K562 (cell line): ENCODE measurements at regions not wholly inside any gene's neighbourhood (a gene's known extent, or its start where the extent isn't known, plus 50 kb on each side); places are given as distances from the start of the nearest gene placed in this dataset.

Experiments used
- MAFK ChIP-seq: IDR thresholded peaks from 2 replicates; pipeline ENCODE4 v1.6.1; 2011; ENCODE audit warnings: low read length, improper control_type of control experiment
- POLR2A ChIP-seq: fragments of 450-650 bp; conservative IDR thresholded peaks from 2 replicates; pipeline ENCODE4 v1.6.1; 2016
- ZNF217 ChIP-seq: sonication (generic); formaldehyde crosslinking; IDR thresholded peaks from 2 replicates; pipeline ENCODE4 v1.8.0; 2022; ENCODE audit warnings: mild to moderate bottlenecking, missing genetic modification reagents
- TF ChIP-seq, protein P1 (sequence below), 2 experiments: fragments of 450-650 bp in 1 of 2; IDR thresholded peaks; 2 replicates each; pipeline ENCODE4 v1.6.1; 2011 to 2017; ENCODE audit warnings: low read depth in 2 of 2, antibody characterized with exemption in 1 of 2, borderline replicate concordance in 1 of 2, low read length in 1 of 2, mild to moderate bottlenecking in 1 of 2, mixed read lengths in 1 of 2; ENCODE audit not compliant: control insufficient read depth in 1 of 2

DNA sequence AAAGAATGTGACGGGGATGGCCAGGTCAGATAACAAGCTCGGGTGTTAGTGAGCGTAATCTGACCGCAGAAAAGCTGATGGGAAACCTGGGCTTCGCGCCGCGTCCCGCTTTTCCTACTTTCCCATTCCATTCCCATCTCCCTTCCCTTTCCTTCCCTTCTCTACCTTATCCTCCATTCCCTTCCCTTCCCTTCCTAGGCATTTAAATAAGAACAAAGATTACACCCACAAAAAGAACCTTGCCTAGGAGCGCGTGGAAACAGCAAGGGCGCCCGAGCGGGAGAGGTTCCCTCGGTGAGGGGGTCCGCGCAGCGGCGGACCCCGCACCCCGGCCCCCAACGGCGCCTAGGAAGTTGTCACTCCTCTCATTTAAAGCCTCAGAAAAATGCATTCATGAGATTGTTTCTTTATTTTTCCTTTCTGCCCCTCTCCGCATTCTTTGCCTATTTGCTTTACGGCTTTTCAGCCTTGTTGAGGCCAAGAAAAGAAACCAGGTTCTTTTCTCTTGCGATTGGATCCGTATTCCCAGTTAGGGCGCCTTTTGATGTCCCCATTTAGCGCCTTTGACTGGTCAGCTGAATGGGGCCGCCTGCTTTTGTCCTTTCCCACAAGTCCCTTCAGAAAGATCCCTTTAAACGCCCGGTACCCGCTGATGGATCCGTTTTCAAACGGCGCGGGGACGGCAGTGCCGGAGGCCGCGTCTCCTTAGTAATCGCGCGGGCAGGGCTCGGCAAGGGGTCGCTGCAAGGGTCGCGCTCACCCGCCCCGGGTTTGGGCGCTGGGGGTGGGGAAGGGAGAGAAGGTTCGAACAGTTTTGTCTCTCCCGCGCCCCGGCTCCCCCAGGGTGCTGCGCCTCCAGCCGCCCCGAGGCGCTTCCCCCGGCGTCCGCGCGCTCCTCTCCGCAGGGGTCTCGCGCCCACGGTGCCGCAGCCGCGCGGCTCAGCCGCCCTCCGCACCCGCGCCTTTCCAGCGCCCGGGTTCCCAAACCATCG is 54.1 kb upstream of the TMEM33 start:
- TF ChIP-seq, protein P1, sequence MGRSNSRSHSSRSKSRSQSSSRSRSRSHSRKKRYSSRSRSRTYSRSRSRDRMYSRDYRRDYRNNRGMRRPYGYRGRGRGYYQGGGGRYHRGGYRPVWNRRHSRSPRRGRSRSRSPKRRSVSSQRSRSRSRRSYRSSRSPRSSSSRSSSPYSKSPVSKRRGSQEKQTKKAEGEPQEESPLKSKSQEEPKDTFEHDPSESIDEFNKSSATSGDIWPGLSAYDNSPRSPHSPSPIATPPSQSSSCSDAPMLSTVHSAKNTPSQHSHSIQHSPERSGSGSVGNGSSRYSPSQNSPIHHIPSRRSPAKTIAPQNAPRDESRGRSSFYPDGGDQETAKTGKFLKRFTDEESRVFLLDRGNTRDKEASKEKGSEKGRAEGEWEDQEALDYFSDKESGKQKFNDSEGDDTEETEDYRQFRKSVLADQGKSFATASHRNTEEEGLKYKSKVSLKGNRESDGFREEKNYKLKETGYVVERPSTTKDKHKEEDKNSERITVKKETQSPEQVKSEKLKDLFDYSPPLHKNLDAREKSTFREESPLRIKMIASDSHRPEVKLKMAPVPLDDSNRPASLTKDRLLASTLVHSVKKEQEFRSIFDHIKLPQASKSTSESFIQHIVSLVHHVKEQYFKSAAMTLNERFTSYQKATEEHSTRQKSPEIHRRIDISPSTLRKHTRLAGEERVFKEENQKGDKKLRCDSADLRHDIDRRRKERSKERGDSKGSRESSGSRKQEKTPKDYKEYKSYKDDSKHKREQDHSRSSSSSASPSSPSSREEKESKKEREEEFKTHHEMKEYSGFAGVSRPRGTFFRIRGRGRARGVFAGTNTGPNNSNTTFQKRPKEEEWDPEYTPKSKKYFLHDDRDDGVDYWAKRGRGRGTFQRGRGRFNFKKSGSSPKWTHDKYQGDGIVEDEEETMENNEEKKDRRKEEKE (IDR thresholded peaks at IDR 0.05; ENCODE audit: borderline replicate concordance in 1 of 2, control insufficient read depth in 1 of 2, low read depth in 2 of 2, low read length in 1 of 2), result no peak
- TF ChIP-seq POLR2A (no peak), ZNF217 (CRISPR knock-in tag) (no peak), MAFK (no peak)
